Endothelial cell of umbilical vein (primary cell): ENCODE measurements at regions not wholly inside any gene's neighbourhood (a gene's known extent, or its start where the extent isn't known, plus 50 kb on each side); places are given as distances from the start of the nearest gene placed in this dataset.
"Not testable (repeated sequence)": the region's sequence is repeated elsewhere in the genome, so short reads cannot be mapped to it uniquely, and the experiment has no call there.

Experiments used
- BruUV-seq: library from RNA; stranded (reverse); fragments of 400-500 nt; replicated peaks from 2 replicates; lab custom pipeline; 2021; lab: Mats Ljungman, UMichigan
- CTCF ChIA-PET: fragments of 300-600, 350-600 bp; sonication (Branson Sonifier 250); formaldehyde crosslinking; loops from one replicate; lab custom pipeline; 2021; ENCODE audit warnings: antibody characterized with exemption, inconsistent platforms; lab: Charles Lee
- POLR2A ChIA-PET: fragments of 300-600, 350-600 bp; sonication (Branson Sonifier 250); formaldehyde crosslinking; loops from one replicate; lab custom pipeline; 2021; ENCODE audit warnings: antibody characterized with exemption, inconsistent platforms; lab: Charles Lee
- DNase-seq: peaks from one replicate; pipeline ENCODE4 v3.0.0-alpha.2; 2011; ENCODE audit warnings: low read depth, low spot score
- FAIRE-seq: peaks from 2 replicates; lab custom pipeline; 2011; peaks lifted over from hg19 to GRCh38; lab: Jason Lieb, UNC
- H2AFZ ChIP-seq: 2 replicates; pipeline ENCODE4 v1.6.0; 2012; ENCODE audit warnings: low read depth, low read length, control low read depth, inconsistent platforms
- H3K27ac ChIP-seq: 2 replicates; pipeline ENCODE4 v1.5.1; 2011; ENCODE audit warnings: low read depth, mild to moderate bottlenecking, control low read depth, low read length, moderate library complexity; ENCODE audit not compliant: insufficient read depth
- H3K27me3 ChIP-seq, 2 experiments: 2 replicates each; pipeline versions ENCODE4 v1.6.0 to v1.6.1; 2011; ENCODE audit warnings: low read length in 2 of 2, mixed read lengths in 1 of 2; ENCODE audit not compliant: control insufficient read depth in 2 of 2, insufficient read depth in 2 of 2
- H3K36me3 ChIP-seq, 2 experiments: 2 replicates in 1 of 2; 3 replicates in 1 of 2; pipeline ENCODE4 v1.5.1; 2011; ENCODE audit warnings: low read length in 2 of 2, mild to moderate bottlenecking in 1 of 2, moderate library complexity in 1 of 2; ENCODE audit not compliant: control insufficient read depth in 2 of 2, insufficient read depth in 2 of 2; ENCODE audit errors: extremely low read depth in 1 of 2
- H3K4me1 ChIP-seq: 3 replicates; pipeline ENCODE4 v1.5.1; 2011; ENCODE audit warnings: mild to moderate bottlenecking, low read length; ENCODE audit not compliant: control insufficient read depth, insufficient read depth; ENCODE audit errors: extremely low read depth
- H3K4me2 ChIP-seq: 2 replicates; pipeline ENCODE4 v1.6.1; 2011; ENCODE audit warnings: low read length, control low read depth, mixed read lengths; ENCODE audit not compliant: insufficient read depth
- H3K4me3 ChIP-seq, 3 experiments: fragments of 200-600 bp in 1 of 3; sonication (generic), shearing (Covaris generic) in 1 of 3; replicated peaks in 1 of 3; 2 replicates each; pipeline ENCODE4 v1.5.1; 2011 to 2016; ENCODE audit warnings: control low read depth in 3 of 3, low read length in 3 of 3, mild to moderate bottlenecking in 2 of 3, inconsistent platforms in 1 of 3, low read depth in 1 of 3, moderate library complexity in 1 of 3; ENCODE audit not compliant: insufficient read depth in 1 of 3
- H3K79me2 ChIP-seq: 2 replicates; pipeline ENCODE4 v1.6.0; 2012; ENCODE audit warnings: low read length, inconsistent platforms; ENCODE audit not compliant: control insufficient read depth, insufficient read depth
- H3K9ac ChIP-seq: replicated peaks from 2 replicates; pipeline ENCODE3; 2011; ENCODE audit warnings: low read length, control low read depth; ENCODE audit not compliant: insufficient read depth; ENCODE audit errors: extremely low read depth
- H3K9me1 ChIP-seq: replicated peaks from 3 replicates; pipeline ENCODE4 v1.6.0; 2011; ENCODE audit warnings: mild to moderate bottlenecking, low read length; ENCODE audit not compliant: control insufficient read depth, insufficient read depth; ENCODE audit errors: extremely low read depth
- H3K9me3 ChIP-seq: replicated peaks from 2 replicates; pipeline ENCODE4 v1.5.1; 2012; ENCODE audit warnings: low read length, inconsistent platforms; ENCODE audit not compliant: control insufficient read depth, insufficient read depth
- H4K20me1 ChIP-seq: replicated peaks from 2 replicates; pipeline ENCODE3; 2011; ENCODE audit warnings: mild to moderate bottlenecking, low read length; ENCODE audit not compliant: control insufficient read depth, insufficient read depth; ENCODE audit errors: extremely low read depth
- dilution Hi-C: fragments of 300-500 bp; cut with MboI; formaldehyde crosslinking; loops from one replicate; pipeline ENCODE4 v1.15.0; 2019; ENCODE audit warnings: low sequenced_read_pairs; ENCODE audit not compliant: extremely low pct_ligation_motif_present
- intact Hi-C: fragments of 100-400 bp; cut with micrococcal nuclease; formaldehyde crosslinking; loops from one replicate; pipeline ENCODE4 v1.10.0; 2022

DNA sequence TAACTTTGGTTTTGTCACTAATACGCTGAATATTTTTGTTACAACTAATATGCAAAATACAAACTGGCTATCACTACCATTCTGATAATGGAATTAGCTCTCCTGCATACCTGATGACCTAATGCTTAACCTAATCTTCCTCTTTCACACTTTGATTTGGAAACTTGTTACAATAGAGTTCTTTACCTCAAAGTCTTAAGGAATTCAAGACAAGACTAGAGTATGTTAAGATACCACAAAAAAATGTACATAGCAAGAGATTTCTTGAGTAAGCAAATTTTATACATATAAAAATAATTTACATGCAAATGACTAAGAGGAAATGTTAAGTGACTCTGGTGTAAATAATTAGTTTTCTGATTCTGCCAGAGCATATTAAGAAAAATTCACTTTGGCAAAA, 1515.7 kb upstream of the TPTE start:
- H2AFZ ChIP-seq, H3K4me1 ChIP-seq, dilution Hi-C loops, DNase-seq, BruUV-seq, intact Hi-C loops, H3K9me1 ChIP-seq, H3K79me2 ChIP-seq, H3K27me3 ChIP-seq, H3K4me3 ChIP-seq, H3K4me2 ChIP-seq, CTCF ChIA-PET, H3K36me3 ChIP-seq, FAIRE-seq, H3K27ac ChIP-seq, H4K20me1 ChIP-seq, POLR2A ChIA-PET, H3K9ac ChIP-seq: not testable (repeated sequence)
- H3K9me3 ChIP-seq: peaks cover 34% of the 10 kb centered on the region

DNA sequence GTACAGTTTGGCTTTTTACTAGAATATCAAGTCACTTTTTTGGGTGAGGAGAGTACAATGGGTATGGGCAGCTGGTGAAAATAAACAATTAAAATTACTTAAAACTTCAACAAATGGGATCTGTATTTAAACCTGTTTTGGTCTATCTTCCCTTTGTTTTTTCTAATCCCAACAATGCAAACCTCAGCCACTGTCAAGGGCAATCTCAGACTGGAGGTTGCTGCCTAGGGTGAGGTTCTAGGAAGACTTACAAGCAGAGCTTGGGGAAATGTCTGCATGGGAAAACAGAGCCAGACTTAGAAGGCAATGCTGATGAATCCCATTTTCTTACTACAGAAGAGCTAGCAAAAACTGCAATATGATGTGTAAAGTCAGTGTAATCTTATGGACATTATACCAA, 1515.3 kb upstream of the TPTE start:
- dilution Hi-C loops, H2AFZ ChIP-seq, H3K9me1 ChIP-seq, H3K4me2 ChIP-seq, H3K9ac ChIP-seq, H3K27ac ChIP-seq, intact Hi-C loops, DNase-seq, H3K79me2 ChIP-seq, CTCF ChIA-PET, H4K20me1 ChIP-seq, BruUV-seq, H3K4me1 ChIP-seq, H3K4me3 ChIP-seq, FAIRE-seq, POLR2A ChIA-PET, H3K27me3 ChIP-seq, H3K36me3 ChIP-seq: not testable (repeated sequence)
- H3K9me3 ChIP-seq: peaks cover 37% of the 10 kb centered on the region

DNA sequence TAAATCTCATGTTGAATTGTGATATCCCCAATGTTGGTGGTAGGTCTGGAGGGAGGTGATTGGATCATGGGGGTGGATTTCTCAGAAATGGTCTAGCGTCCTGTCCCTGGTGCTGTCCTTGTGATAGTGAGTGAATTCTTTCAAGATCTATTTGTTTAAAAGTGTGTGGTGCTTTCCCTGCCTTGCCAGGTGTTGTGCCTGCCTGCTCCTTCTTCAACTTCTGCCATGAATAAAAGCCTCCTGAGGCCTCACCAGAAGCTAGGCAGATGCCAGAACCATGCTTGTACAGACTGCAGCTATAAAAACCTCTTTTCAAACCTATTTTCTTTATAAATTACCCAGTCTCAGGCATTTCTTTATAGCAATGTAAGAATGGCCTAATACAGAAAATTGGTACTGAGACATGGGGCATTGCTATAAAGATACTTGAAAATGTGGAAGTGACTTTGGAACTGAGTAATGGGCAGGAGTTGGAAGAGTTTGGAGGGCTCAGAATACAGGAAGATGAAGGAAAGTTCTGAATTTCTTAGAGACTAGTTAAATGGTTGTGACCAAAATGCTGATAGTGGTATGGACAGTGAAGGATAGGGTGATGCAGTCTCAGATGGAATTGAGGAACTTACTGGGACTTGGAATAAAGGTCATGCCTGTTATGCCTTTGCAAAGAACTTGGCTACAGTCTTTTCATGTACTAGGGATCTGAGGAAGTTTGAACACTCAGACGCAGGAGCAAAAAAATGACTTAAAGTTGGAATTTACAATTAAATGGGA, 1514.6 kb upstream of the TPTE start:
- dilution Hi-C loops, H4K20me1 ChIP-seq, H3K9ac ChIP-seq, CTCF ChIA-PET, intact Hi-C loops, H3K4me1 ChIP-seq, H2AFZ ChIP-seq, H3K79me2 ChIP-seq, FAIRE-seq, H3K27ac ChIP-seq, H3K27me3 ChIP-seq, DNase-seq, BruUV-seq, H3K9me1 ChIP-seq, H3K4me3 ChIP-seq, H3K4me2 ChIP-seq, POLR2A ChIA-PET, H3K36me3 ChIP-seq: not testable (repeated sequence)
- peaks cover 39% of the 10 kb centered on the region for H3K9me3 ChIP-seq
